NB4 (cell line): ENCODE measurements at regions not wholly inside any gene's neighbourhood (a gene's known extent, or its start where the extent isn't known, plus 50 kb on each side); places are given as distances from the start of the nearest gene placed in this dataset.
"Not testable (repeated sequence)": the region's sequence is repeated elsewhere in the genome, so short reads cannot be mapped to it uniquely, and the experiment has no call there.

Experiments
- MAX ChIP-seq: IDR thresholded peaks from 2 replicates; pipeline ENCODE4 v1.6.1; 2011; ENCODE audit warnings: low read depth, low read length
- POLR2A ChIP-seq: IDR thresholded peaks from 2 replicates; pipeline ENCODE4 v1.6.1; 2011; ENCODE audit warnings: mild to moderate bottlenecking; ENCODE audit not compliant: insufficient read length; ENCODE audit errors: extremely low read depth
- TF ChIP-seq, protein P1 (sequence below): IDR thresholded peaks from one replicate; pipeline ENCODE4 v1.5.1; 2012; ENCODE audit warnings: low read depth, low read length

DNA sequence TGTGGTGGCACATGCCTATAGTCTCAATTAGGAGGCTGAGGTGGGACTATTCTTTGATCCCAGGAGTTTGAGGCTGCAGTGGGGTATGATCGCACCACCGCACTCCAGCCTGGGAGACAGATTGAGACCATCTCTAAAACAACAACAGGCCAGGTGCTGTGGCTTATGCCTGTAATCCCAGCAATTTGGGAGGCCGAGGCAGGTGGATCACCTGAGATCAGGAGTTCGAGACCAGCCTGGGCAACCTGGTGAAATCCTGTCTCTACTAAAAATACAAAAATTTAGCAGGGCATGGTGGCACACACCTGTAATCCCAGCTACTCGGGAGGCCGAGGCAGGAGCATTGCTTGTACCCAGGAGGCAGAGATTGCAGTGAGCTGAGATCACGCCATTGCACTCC is 60.6 kb upstream of the CCT8L2 start:
- not testable (repeated sequence) for TF ChIP-seq POLR2A, MAX
- TF ChIP-seq, protein P1, sequence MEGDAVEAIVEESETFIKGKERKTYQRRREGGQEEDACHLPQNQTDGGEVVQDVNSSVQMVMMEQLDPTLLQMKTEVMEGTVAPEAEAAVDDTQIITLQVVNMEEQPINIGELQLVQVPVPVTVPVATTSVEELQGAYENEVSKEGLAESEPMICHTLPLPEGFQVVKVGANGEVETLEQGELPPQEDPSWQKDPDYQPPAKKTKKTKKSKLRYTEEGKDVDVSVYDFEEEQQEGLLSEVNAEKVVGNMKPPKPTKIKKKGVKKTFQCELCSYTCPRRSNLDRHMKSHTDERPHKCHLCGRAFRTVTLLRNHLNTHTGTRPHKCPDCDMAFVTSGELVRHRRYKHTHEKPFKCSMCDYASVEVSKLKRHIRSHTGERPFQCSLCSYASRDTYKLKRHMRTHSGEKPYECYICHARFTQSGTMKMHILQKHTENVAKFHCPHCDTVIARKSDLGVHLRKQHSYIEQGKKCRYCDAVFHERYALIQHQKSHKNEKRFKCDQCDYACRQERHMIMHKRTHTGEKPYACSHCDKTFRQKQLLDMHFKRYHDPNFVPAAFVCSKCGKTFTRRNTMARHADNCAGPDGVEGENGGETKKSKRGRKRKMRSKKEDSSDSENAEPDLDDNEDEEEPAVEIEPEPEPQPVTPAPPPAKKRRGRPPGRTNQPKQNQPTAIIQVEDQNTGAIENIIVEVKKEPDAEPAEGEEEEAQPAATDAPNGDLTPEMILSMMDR, result not testable (repeated sequence)
